Brain microvascular endothelial cell (primary cell): ENCODE measurements at regions not wholly inside any gene's neighbourhood (a gene's known extent, or its start where the extent isn't known, plus 50 kb on each side); places are given as distances from the start of the nearest gene placed in this dataset.

Source experiments
- DNase-seq: peaks from one replicate; pipeline ENCODE4 v3.0.0-alpha.2; 2020
- H3K27ac ChIP-seq: fragments of 250-450 bp; sonication (Bioruptor Pico); 2 replicates; pipeline ENCODE4 v1.5.1; 2020; ENCODE audit warnings: mild to moderate bottlenecking, moderate library complexity
- H3K27me3 ChIP-seq: fragments of 250-450 bp; sonication (Bioruptor Pico); replicated peaks from 2 replicates; pipeline ENCODE4 v1.5.1; 2020; ENCODE audit warnings: mild to moderate bottlenecking
- H3K36me3 ChIP-seq: fragments of 250-450 bp; sonication (Bioruptor Pico); replicated peaks from 2 replicates; pipeline ENCODE4 v1.5.1; 2020; ENCODE audit warnings: mild to moderate bottlenecking
- H3K4me3 ChIP-seq: 2 replicates; pipeline ENCODE4 v1.5.1; 2011; ENCODE audit warnings: low read depth, mild to moderate bottlenecking, control low read depth, low read length, moderate library complexity
- in situ Hi-C: cut with HindIII; loops from 2 replicates; pipeline ENCODE4 v1.10.0; 2017; ENCODE audit warnings: low sequenced_read_pairs, low pct_ligation_motif_present
- TF ChIP-seq, protein P1 (sequence below): IDR thresholded peaks from 2 replicates; pipeline ENCODE4 v1.5.1; 2011; ENCODE audit warnings: low read depth, mild to moderate bottlenecking, moderate library complexity, low read length, control low read depth, inconsistent platforms; ENCODE audit errors: missing control alignments

- in situ Hi-C loops, result no loop called here
- TF ChIP-seq, protein P1, sequence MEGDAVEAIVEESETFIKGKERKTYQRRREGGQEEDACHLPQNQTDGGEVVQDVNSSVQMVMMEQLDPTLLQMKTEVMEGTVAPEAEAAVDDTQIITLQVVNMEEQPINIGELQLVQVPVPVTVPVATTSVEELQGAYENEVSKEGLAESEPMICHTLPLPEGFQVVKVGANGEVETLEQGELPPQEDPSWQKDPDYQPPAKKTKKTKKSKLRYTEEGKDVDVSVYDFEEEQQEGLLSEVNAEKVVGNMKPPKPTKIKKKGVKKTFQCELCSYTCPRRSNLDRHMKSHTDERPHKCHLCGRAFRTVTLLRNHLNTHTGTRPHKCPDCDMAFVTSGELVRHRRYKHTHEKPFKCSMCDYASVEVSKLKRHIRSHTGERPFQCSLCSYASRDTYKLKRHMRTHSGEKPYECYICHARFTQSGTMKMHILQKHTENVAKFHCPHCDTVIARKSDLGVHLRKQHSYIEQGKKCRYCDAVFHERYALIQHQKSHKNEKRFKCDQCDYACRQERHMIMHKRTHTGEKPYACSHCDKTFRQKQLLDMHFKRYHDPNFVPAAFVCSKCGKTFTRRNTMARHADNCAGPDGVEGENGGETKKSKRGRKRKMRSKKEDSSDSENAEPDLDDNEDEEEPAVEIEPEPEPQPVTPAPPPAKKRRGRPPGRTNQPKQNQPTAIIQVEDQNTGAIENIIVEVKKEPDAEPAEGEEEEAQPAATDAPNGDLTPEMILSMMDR, result no peak
- H3K4me3 ChIP-seq, result no peak overlapping the region
Observed at GRCh38 chr12:59407799-59408198, 188.0 kb upstream of the SLC16A7 start.

GRCh38 chr12:59405992-59406391 lies 189.8 kb upstream of the SLC16A7 start:
- no peaks in the 10 kb centered on the region for H3K36me3 ChIP-seq
- no peaks in the 10 kb centered on the region for H3K27me3 ChIP-seq
- in situ Hi-C loops, result no loop called here
- no peak overlapping the region for H3K4me3 ChIP-seq
- no peak for DNase-seq
- TF ChIP-seq, protein P1, result no peak
- H3K27ac ChIP-seq, result no peak overlapping the region

More at GRCh38 chr12:59407799-59408198, 188.0 kb upstream of the SLC16A7 start:
- no peak overlapping the region for H3K27ac ChIP-seq
- H3K27me3 ChIP-seq, result no peaks in the 10 kb centered on the region
- H3K36me3 ChIP-seq, result no peaks in the 10 kb centered on the region
- DNase-seq, result no peak

DNA sequence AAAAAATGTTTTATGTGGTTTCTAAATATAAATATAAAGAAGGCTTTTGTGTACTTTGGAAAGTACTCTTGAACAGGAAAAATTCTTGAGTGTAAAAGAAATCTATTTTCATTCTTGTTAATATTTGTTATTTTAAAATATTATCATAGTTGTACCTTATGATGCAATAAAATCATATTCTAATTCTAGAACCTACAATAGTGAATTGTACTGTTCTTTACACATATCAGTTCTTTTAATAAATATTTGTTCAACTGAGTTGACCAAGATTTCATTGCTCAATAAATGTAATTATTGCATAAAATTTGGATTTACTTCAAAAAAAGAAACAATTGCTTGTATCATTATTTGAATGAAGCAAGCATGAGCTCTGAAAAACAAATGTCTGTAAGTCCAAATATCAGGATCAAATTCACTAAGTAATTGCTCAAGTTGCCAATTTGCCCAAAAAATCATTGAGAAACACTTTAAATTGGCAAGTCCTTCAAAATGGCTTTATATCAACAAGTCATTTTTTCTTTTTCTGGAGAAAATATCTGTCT lies 191.6 kb upstream of the SLC16A7 start:
- Histone ChIP-seq H3K27ac (no peak overlapping the region), H3K4me3 (no peak overlapping the region), H3K36me3 (no peaks in the 10 kb centered on the region), H3K27me3 (no peaks in the 10 kb centered on the region)
- TF ChIP-seq, protein P1, result no peak
- DNase-seq, result no peak
- in situ Hi-C loops, result no loop called here

- TF ChIP-seq, protein P1, result peak; percentile 88
- no peaks in the 10 kb centered on the region for H3K27me3 ChIP-seq
- no peaks in the 10 kb centered on the region for H3K36me3 ChIP-seq
- peak; percentile 76 for DNase-seq
- H3K27ac ChIP-seq, result no peak overlapping the region
- in situ Hi-C loops, result no loop called here
- peak overlapping the region; percentile 12 for H3K4me3 ChIP-seq
Observed at GRCh38 chr12:59403259-59403932, 192.4 kb upstream of the SLC16A7 start.

DNA sequence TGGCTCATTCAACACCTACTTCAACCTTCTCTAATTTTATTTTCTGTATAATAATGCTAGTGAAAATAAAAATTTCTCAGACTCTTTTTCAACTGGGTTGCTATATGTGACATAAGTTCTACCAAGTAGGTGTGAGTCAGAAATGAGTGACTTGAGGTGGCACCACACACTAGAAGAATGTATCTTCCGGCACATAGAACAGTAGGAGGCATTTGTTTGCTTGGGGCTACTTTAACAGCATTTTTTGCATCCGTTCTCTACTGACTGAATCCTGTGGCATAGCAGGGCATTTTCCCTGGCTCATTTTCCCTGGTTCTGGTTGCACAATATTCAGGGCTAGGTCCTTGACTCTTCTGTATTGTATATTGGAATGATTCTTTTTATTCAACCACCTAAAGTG lies 194.0 kb upstream of the SLC16A7 start:
- no peaks in the 10 kb centered on the region for H3K27me3 ChIP-seq
- TF ChIP-seq, protein P1, result no peak
- in situ Hi-C loops, result no loop called here
- H3K4me3 ChIP-seq, result no peak overlapping the region
- H3K27ac ChIP-seq, result no peak overlapping the region
- no peaks in the 10 kb centered on the region for H3K36me3 ChIP-seq
- DNase-seq, result no peak
